ENCODE measurements at regions not wholly inside any gene's neighbourhood (a gene's known extent, or its start where the extent isn't known, plus 50 kb on each side); places are given as distances from the start of the nearest gene placed in this dataset.

DNA sequence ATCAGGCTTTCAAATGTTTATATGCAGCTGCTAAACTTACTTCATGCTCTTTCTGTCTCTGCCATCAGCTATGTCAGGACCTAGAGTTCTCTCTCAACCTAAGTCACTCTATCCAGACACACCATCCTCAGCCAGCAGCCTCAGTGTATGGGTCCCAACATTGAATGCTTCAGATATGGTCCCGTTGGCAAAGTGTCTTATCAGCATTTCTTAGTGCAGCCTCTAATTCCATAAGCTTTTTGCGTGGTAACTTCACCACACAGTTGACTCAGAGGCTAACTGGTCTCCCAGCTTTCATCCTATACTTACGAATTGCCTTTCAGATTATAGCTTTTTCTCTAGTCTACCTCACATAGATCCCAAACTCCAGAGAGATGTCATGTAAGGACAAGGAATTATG is 402.9 kb upstream of the EEF2KMT start:
- no peak for DNase-seq (ENCODE audit: low read depth, low spot score)

GRCh38 chr16:5498562-5498961 is 401.0 kb upstream of the EEF2KMT start:
- no peak for DNase-seq (ENCODE audit: low read depth, low spot score)

DNA sequence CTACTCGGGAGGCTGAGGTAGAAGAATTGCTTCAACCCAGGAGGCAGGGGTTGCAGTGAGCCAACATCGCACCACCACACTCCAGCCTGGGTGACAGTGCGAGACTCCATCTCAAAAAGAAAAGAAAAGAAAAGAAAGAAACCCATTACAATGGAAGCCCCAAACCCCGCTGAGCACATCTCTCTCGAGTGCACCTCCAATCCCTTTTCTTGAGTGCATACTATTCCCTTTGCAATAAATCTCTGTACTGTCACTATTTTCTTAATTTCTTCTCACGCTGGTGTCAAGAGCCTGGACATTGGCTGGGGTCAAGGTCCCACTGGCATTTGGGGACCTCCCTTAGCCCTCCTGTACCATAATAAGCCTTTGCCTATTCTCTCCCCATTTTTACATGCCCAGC is 398.4 kb upstream of the EEF2KMT start:
- DNase-seq (ENCODE audit: low read depth, low spot score) = no peak

DNA sequence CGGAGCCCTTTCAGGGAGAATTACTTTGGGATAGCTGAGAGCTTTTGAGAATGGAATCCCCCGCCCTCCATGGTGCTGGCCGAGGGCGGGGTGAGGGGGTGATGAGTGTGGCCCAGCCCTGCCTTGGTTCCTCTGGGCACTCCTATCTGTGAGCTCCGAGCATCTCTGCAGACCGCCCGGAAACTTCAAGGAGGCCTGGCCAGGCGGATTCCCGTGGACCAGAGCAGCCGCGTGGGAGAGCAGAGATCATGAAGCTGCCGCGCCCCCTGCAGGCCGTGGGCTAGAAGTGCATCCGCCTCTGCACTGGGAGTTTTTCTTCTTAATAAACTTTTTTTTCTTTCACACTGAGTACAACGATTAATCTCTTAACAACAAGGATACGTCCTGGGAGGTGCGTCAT is 392.9 kb upstream of the EEF2KMT start:
- no peak for DNase-seq (ENCODE audit: low read depth, low spot score)

DNA sequence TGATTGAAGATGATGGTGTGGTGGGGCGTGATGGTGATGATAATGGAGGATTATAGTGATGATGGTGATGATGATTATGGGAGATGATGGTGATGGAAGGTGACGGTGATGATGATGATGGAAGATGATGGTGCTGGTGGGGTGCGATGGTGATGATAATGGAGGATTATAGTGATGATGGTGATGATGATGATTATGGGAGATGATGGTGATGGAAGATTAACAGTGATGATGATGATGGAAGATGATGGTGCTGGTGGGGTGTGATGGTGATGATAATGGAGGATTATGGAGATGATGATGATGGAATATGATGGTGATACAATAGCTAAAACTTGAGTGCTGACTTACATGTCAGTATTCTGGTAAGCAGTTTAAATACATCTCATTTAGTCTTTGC is 391.0 kb upstream of the EEF2KMT start:
- no peak for DNase-seq (ENCODE audit: low read depth, low spot score)

DNA sequence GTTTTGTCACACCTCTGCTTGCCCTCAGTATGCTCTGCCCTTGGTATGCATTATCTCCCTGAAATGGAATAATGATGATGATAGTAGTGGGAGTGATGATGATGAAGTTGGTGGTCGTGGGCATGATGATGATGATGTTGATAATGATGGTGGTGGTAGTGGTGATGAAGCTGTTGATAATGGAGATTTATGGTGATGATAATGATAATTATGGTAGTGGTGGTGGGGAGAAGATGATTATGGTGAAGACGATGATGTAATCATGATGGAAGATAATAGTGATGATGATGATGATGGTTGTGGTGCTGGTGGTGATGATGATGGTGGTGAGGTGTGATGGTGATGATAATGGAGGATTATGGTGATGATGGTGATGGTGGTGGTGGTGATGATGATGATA is 390.1 kb upstream of the EEF2KMT start:
- no peak for DNase-seq (ENCODE audit: low read depth, low spot score)

GRCh38 chr16:5482256-5482655 is 384.7 kb upstream of the EEF2KMT start:
- DNase-seq (ENCODE audit: low read depth, low spot score) = no peak

DNA sequence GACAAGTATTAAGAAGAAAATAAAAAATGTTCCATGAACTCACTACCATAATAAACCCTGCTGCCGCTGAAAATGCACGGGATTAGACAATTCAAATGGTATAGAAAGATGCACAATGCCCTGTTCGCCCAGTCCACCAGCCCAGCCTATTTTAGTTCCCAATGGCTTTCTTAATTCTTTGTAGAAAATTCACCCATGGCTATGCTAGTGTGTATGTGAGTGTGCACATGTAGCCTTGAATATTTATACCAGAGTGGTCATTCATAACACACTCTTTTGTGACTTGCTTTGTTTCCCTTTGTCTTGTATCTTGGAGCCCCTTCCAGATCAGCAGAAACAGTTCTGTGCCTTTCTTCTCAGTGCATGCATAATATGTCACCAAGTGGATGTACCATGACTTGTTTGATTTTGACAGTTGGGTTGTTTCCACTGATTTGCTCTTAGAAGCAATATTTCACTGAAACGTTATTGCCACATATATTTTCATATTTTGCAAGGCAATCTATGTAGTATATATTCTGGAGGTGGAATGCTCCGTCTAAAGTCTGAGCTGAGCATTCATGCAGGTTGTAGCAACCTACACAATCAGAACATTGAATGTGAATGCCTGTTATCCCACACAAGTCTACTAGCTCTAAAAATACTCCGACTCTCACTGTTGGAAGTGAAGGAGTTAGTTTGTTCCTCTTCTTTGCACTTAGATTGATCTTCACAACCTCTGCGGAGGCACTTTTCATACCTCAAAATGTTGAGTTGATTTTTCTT is 383.0 kb upstream of the EEF2KMT start:
- DNase-seq (ENCODE audit: low read depth, low spot score) = no peak

GRCh38 chr16:5479926-5480325 is 382.3 kb upstream of the EEF2KMT start:
- DNase-seq (ENCODE audit: low read depth, low spot score) = no peak

DNA sequence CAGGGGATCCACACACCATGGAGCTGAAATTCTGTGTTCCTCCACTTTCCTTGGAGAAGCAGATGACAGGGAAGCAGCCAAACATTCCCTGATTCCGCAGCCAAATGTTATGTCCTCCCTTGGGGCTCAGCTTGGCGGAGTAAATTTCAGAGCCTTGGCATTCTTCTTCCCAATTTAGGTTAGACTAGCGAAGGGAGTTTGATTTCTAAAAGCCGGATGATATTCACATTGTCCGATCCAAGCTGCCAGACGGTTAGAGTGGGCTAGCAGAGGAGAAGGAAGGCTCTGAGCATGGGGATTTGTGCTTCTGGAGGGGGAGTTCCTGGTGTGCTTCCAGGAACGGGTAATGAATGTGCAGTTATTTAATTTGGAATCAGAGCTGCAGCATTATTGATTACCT is 380.4 kb upstream of the EEF2KMT start:
- no peak for DNase-seq (ENCODE audit: low read depth, low spot score)

DNA sequence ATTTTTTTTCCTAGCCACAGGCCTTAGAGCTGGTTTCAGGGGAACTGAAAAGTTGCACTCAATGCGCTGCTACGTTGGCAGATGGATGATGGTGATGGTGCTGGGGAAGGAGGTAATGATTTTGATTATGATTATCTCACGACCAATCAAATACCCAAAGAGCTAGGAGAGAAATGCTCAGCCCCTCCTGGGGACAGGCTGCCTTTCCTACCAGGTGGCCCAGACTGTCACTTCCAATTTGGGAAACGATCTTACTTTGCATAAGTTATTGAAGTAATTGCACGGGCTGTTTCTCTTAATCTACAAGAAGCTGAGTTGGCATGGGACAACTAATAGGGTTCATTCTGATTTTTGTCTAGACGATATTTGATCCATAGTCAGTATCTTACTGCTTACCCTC is 379.7 kb upstream of the EEF2KMT start:
- DNase-seq (ENCODE audit: low read depth, low spot score) = no peak

DNA sequence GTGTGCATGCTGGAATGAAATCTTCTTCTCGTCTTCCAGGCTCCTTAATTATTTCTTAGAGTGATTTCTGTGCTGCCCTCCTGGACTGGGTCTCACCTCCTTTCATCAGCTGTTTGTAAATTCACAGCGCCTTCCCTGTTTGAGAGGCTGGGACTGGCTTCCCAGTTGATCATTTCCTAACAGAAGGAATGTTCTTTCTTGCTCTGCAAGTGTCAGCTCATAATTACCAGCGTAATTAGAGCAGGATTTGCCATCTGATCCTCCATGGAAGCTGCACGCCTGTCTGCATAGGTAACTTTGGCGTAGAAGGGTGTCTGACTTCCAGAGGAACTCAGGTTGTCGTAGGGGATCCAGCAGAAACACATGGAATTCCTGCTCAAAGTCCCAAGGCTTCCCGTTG is 375.0 kb upstream of the EEF2KMT start:
- DNase-seq (ENCODE audit: low read depth, low spot score) = no peak

DNA sequence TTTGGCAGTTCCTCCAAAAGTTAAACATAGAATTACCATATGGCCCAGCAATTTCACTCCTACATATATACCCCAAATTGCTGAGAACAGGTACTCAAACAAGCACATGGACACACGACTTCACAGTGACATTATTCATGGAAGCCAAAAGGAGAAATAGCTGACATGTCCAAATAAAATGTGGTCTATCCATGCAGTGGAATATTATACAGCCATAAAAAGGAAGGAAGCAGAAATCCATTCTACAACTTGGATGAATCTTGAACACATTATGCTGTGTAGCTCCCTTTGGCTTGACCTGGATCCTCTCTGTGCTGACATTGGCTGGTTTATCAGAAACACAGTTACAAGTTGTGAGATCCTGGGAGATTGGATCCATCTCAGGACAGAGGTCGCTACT is 370.9 kb upstream of the EEF2KMT start:
- DNase-seq (ENCODE audit: low read depth, low spot score) = no peak

DNA sequence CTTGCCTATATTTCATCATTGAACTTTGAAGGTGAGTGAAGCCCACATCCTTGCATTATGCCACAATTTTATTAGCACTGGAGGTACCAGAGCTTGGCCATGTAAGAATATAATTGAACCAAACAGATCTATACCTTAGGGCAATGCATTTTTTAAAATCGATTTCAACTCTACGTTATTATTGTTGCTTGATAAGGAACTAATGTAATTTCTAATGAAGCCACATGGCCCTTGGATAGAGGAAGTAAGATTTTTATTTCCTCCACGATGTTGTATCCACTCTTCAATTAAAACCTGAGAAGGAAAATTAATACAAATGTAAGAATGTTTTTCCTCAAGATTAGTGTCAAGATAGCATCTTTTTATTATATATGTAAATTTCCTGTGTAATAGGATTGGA is 370.0 kb upstream of the EEF2KMT start:
- DNase-seq (ENCODE audit: low read depth, low spot score) = no peak

DNA sequence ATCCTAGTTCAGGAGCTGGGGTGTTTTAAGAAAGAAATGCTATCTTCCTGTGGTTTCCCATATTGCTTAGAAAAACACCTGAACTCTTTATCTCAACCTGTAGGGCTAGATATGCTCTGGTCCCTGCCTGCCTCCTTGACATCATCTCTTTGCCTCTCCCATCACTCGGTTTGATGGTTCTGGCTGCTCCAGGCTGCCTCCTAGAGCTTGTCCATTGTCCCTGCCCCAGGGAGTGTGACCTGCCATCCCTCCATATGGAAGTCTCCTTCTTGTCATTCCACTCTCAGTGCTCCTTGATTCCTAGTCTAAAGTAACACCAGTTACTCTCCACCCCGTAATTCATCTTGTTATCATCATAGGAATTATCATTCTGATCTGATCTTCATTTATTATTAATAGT is 369.0 kb upstream of the EEF2KMT start:
- DNase-seq (ENCODE audit: low read depth, low spot score) = no peak

- no peak for DNase-seq (ENCODE audit: low read depth, low spot score)
Measured at GRCh38 chr16:5465714-5466113, 368.1 kb upstream of the EEF2KMT start.

DNA sequence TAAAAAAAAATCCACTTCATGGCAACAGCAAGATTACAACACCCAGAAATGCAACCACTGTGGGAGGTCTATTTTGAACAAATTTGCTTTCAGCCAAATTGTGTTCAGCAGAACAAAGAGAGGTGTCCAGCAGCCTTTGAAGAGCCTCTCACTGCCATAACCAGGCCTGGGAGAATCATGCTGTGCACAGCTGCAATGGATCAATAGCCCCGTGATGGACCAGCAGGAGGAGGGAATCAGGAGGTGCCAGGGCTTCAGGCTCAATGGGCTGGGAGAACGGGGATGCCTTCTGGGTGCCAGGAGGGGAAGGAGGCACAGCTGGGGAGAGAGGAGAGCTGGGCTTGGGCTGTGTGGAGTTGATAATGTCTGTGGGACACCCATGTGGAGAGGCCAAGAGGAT is 366.2 kb upstream of the EEF2KMT start:
- no peak for DNase-seq (ENCODE audit: low read depth, low spot score)

GRCh38 chr16:5461574-5461973 is 364.0 kb upstream of the EEF2KMT start:
- no peak for DNase-seq (ENCODE audit: low read depth, low spot score)

- no peak for DNase-seq (ENCODE audit: low read depth, low spot score)
Measured at GRCh38 chr16:5461141-5461540, 363.5 kb upstream of the EEF2KMT start.

DNA sequence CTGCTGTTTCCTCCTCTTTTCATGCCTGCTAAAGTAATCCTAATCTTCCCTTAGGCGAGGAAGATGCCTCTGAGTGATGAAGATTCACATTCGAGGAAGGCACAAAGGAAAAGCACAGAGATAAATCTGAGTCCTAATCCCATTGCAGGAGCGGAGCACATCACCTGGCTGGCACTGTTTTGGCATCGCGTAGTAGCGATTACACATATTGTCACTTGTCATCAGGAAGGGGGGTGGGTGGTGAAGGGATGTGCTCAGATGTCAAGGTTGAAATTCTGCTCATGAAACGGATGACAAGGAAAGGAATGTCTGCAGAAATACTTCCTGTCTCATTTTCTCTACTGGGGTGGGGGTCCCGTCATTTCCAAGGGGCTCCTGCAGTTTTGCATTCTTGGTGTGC is 363.1 kb upstream of the EEF2KMT start:
- no peak for DNase-seq (ENCODE audit: low read depth, low spot score)

GRCh38 chr16:5459863-5460262 is 362.3 kb upstream of the EEF2KMT start:
- DNase-seq (ENCODE audit: low read depth, low spot score) = no peak

DNA sequence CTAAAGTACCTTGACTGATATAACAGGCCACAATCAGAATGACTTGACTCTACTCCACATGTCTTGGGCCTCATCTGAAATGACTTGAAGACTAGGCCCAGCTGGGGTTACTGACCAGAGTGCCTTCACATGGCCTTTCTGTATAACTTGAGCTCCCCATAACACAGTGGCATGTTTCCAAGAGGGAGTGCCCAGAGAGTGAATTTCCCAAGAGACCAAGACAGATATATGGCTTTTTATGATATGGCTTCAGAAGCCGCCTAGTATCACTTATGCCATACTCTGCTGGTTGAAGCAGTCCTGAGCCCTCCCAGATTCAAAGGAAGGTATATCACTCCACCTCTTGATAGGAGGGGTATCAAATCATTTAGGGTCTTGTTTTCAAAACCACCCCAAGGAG is 357.5 kb upstream of the EEF2KMT start:
- DNase-seq (ENCODE audit: low read depth, low spot score) = no peak

- no peak for DNase-seq (ENCODE audit: low read depth, low spot score)
Measured at GRCh38 chr16:5454349-5454748, 356.8 kb upstream of the EEF2KMT start.

GRCh38 chr16:5451641-5452040 is 354.0 kb upstream of the EEF2KMT start:
- DNase-seq (ENCODE audit: low read depth, low spot score) = no peak

All from smooth muscle cell of the brain vasculature (primary cell).